ENCODE measurements at regions not wholly inside any gene's neighbourhood (a gene's known extent, or its start where the extent isn't known, plus 50 kb on each side); places are given as distances from the start of the nearest gene placed in this dataset.

DNA sequence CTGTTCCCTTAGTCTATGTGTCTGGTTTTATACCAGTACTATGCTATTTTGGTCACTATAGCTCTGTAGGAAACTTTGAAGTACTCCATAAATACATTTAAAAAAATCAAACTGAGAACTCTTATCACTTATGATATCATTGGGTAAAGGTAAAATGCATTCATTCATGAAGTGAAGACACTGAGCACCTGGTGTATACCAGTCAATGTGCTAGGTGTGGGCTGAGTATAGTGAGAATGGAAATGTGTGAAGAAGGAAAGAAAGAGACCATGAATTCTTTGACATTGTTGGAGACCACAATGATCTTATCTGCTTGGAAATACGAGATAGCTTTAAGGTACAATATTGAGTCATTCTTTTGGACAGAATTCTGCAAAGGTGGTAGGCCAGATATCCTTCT lies 633.5 kb upstream of the AMELY start:
- Histone ChIP-seq H3K9me3 (replicated peaks in 1 of 2; ENCODE audit: control insufficient read depth in 2 of 2, insufficient read depth in 1 of 2, low read depth in 1 of 2, low read length in 2 of 2) (no peaks in the 10 kb centered on the region), H2BK12ac (ENCODE audit: low read length) (no peak overlapping the region), H3K18ac (ENCODE audit: low read length) (no peak overlapping the region), H3K79me1 (ENCODE audit: low read depth, low read length) (no peaks in the 10 kb centered on the region), H3K23ac (ENCODE audit: low read depth, low read length, poor library complexity) (no peak overlapping the region), H2AK5ac (ENCODE audit: low read depth, low read length) (no peak overlapping the region), H3K4me1 (ENCODE audit: control insufficient read depth in 2 of 2, insufficient read depth in 1 of 2, low read depth in 1 of 2, low read length in 2 of 2) (no peaks in the 10 kb centered on the region), H3K9ac (ENCODE audit: low read depth, low read length, poor library complexity) (no peak overlapping the region), H3K4me3 (ENCODE audit: low read length in 2 of 2) (no peak overlapping the region), H3K4ac (ENCODE audit: low read length) (no peak overlapping the region), H4K91ac (ENCODE audit: low read depth, low read length, poor library complexity) (no peak overlapping the region), H2BK120ac (ENCODE audit: low read depth, low read length) (no peak overlapping the region), H3K14ac (ENCODE audit: low read length) (no peak overlapping the region), H3K4me2 (ENCODE audit: insufficient read depth, low read length, poor library complexity, severe bottlenecking) (no peak overlapping the region), H3K27ac (replicated peaks; ENCODE audit: low read length) (no peak overlapping the region), H3K36me3 (replicated peaks in 1 of 2; ENCODE audit: control insufficient read depth in 2 of 2, insufficient read depth in 2 of 2, low read length in 2 of 2) (no peaks in the 10 kb centered on the region), H2BK15ac (ENCODE audit: low read length) (no peak overlapping the region), H2AFZ (ENCODE audit: low read length) (no peak overlapping the region), H4K8ac (ENCODE audit: low read depth, low read length) (no peak overlapping the region), H2BK5ac (ENCODE audit: low read length) (no peak overlapping the region), H3K27me3 (ENCODE audit: control insufficient read depth in 3 of 3, insufficient read depth in 3 of 3, low read depth in 1 of 3, low read length in 3 of 3) (no peaks in the 10 kb centered on the region)
- DNase-seq (ENCODE audit: low spot score), result no peak
- whole genome bisulfite sequencing, 2 donors (ENCODE audit: extremely low coverage in 2 of 2, insufficient read length in 2 of 2, insufficient replicate concordance in 1 of 2), result no CpG with 5 or more reads among the region's 1 CpG

GRCh38 chrY:7544172-7544770 lies 632.7 kb upstream of the AMELY start:
- H3K4me2 ChIP-seq (ENCODE audit: insufficient read depth, low read length, poor library complexity, severe bottlenecking), result no peak overlapping the region
- DNase-seq (ENCODE audit: low spot score), result no peak
- H3K14ac ChIP-seq (ENCODE audit: low read length), result no peak overlapping the region
- no peak overlapping the region for H4K8ac ChIP-seq (ENCODE audit: low read depth, low read length)
- H2AK5ac ChIP-seq (ENCODE audit: low read depth, low read length), result no peak overlapping the region
- no peak overlapping the region for H2BK120ac ChIP-seq (ENCODE audit: low read depth, low read length)
- no peak overlapping the region for H3K23ac ChIP-seq (ENCODE audit: low read depth, low read length, poor library complexity)
- no peak overlapping the region for H2BK5ac ChIP-seq (ENCODE audit: low read length)
- no peak overlapping the region for H3K4me3 ChIP-seq (ENCODE audit: low read length in 2 of 2)
- no peaks in the 10 kb centered on the region for H3K36me3 ChIP-seq (replicated peaks in 1 of 2; ENCODE audit: control insufficient read depth in 2 of 2, insufficient read depth in 2 of 2, low read length in 2 of 2)
- no peak overlapping the region for H3K9ac ChIP-seq (ENCODE audit: low read depth, low read length, poor library complexity)
- no peaks in the 10 kb centered on the region for H3K79me1 ChIP-seq (ENCODE audit: low read depth, low read length)
- H2AFZ ChIP-seq (ENCODE audit: low read length), result no peak overlapping the region
- H2BK12ac ChIP-seq (ENCODE audit: low read length), result no peak overlapping the region
- no peaks in the 10 kb centered on the region for H3K9me3 ChIP-seq (replicated peaks in 1 of 2; ENCODE audit: control insufficient read depth in 2 of 2, insufficient read depth in 1 of 2, low read depth in 1 of 2, low read length in 2 of 2)
- no peak overlapping the region for H4K91ac ChIP-seq (ENCODE audit: low read depth, low read length, poor library complexity)
- no peak overlapping the region for H3K18ac ChIP-seq (ENCODE audit: low read length)
- no peak overlapping the region for H3K27ac ChIP-seq (replicated peaks; ENCODE audit: low read length)
- H2BK15ac ChIP-seq (ENCODE audit: low read length), result no peak overlapping the region
- H3K4me1 ChIP-seq (ENCODE audit: control insufficient read depth in 2 of 2, insufficient read depth in 1 of 2, low read depth in 1 of 2, low read length in 2 of 2), result no peaks in the 10 kb centered on the region
- no peaks in the 10 kb centered on the region for H3K27me3 ChIP-seq (ENCODE audit: control insufficient read depth in 3 of 3, insufficient read depth in 3 of 3, low read depth in 1 of 3, low read length in 3 of 3)
- no peak overlapping the region for H3K4ac ChIP-seq (ENCODE audit: low read length)

GRCh38 chrY:7543506-7543905 lies 632.0 kb upstream of the AMELY start:
- H3K4me2 ChIP-seq (ENCODE audit: insufficient read depth, low read length, poor library complexity, severe bottlenecking), result no peak overlapping the region
- H3K9me3 ChIP-seq (replicated peaks in 1 of 2; ENCODE audit: control insufficient read depth in 2 of 2, insufficient read depth in 1 of 2, low read depth in 1 of 2, low read length in 2 of 2), result no peaks in the 10 kb centered on the region
- no peaks in the 10 kb centered on the region for H3K27me3 ChIP-seq (ENCODE audit: control insufficient read depth in 3 of 3, insufficient read depth in 3 of 3, low read depth in 1 of 3, low read length in 3 of 3)
- no peak overlapping the region for H2AK5ac ChIP-seq (ENCODE audit: low read depth, low read length)
- no peak overlapping the region for H2BK5ac ChIP-seq (ENCODE audit: low read length)
- DNase-seq (ENCODE audit: low spot score), result no peak
- H4K91ac ChIP-seq (ENCODE audit: low read depth, low read length, poor library complexity), result no peak overlapping the region
- H2AFZ ChIP-seq (ENCODE audit: low read length), result no peak overlapping the region
- H2BK15ac ChIP-seq (ENCODE audit: low read length), result no peak overlapping the region
- no peaks in the 10 kb centered on the region for H3K4me1 ChIP-seq (ENCODE audit: control insufficient read depth in 2 of 2, insufficient read depth in 1 of 2, low read depth in 1 of 2, low read length in 2 of 2)
- no peak overlapping the region for H3K27ac ChIP-seq (replicated peaks; ENCODE audit: low read length)
- no peak overlapping the region for H3K4me3 ChIP-seq (ENCODE audit: low read length in 2 of 2)
- H2BK12ac ChIP-seq (ENCODE audit: low read length), result no peak overlapping the region
- no peaks in the 10 kb centered on the region for H3K36me3 ChIP-seq (replicated peaks in 1 of 2; ENCODE audit: control insufficient read depth in 2 of 2, insufficient read depth in 2 of 2, low read length in 2 of 2)
- H2BK120ac ChIP-seq (ENCODE audit: low read depth, low read length), result no peak overlapping the region
- H4K8ac ChIP-seq (ENCODE audit: low read depth, low read length), result no peak overlapping the region
- H3K18ac ChIP-seq (ENCODE audit: low read length), result no peak overlapping the region
- H3K4ac ChIP-seq (ENCODE audit: low read length), result no peak overlapping the region
- H3K14ac ChIP-seq (ENCODE audit: low read length), result no peak overlapping the region
- H3K9ac ChIP-seq (ENCODE audit: low read depth, low read length, poor library complexity), result no peak overlapping the region
- no peak overlapping the region for H3K23ac ChIP-seq (ENCODE audit: low read depth, low read length, poor library complexity)
- H3K79me1 ChIP-seq (ENCODE audit: low read depth, low read length), result no peaks in the 10 kb centered on the region

- no peak for DNase-seq (ENCODE audit: low spot score)
- no CpG with 5 or more reads among the region's 2 CpGs for WGBS, 2 donors (ENCODE audit: extremely low coverage in 2 of 2, insufficient read length in 2 of 2, insufficient replicate concordance in 1 of 2)
Observed at GRCh38 chrY:7542256-7542858, 630.8 kb upstream of the AMELY start.

More at GRCh38 chrY:7542256-7542858, 630.8 kb upstream of the AMELY start:
- H3K36me3 ChIP-seq (replicated peaks in 1 of 2; ENCODE audit: control insufficient read depth in 2 of 2, insufficient read depth in 2 of 2, low read length in 2 of 2), result no peaks in the 10 kb centered on the region
- no peak overlapping the region for H3K14ac ChIP-seq (ENCODE audit: low read length)
- no peaks in the 10 kb centered on the region for H3K27me3 ChIP-seq (ENCODE audit: control insufficient read depth in 3 of 3, insufficient read depth in 3 of 3, low read depth in 1 of 3, low read length in 3 of 3)
- H2AFZ ChIP-seq (ENCODE audit: low read length), result no peak overlapping the region
- no peaks in the 10 kb centered on the region for H3K4me1 ChIP-seq (ENCODE audit: control insufficient read depth in 2 of 2, insufficient read depth in 1 of 2, low read depth in 1 of 2, low read length in 2 of 2)
- H4K91ac ChIP-seq (ENCODE audit: low read depth, low read length, poor library complexity), result no peak overlapping the region
- no peak overlapping the region for H2AK5ac ChIP-seq (ENCODE audit: low read depth, low read length)
- no peak overlapping the region for H3K9ac ChIP-seq (ENCODE audit: low read depth, low read length, poor library complexity)
- H4K8ac ChIP-seq (ENCODE audit: low read depth, low read length), result no peak overlapping the region
- no peak overlapping the region for H2BK120ac ChIP-seq (ENCODE audit: low read depth, low read length)
- H2BK15ac ChIP-seq (ENCODE audit: low read length), result no peak overlapping the region
- no peaks in the 10 kb centered on the region for H3K79me1 ChIP-seq (ENCODE audit: low read depth, low read length)
- no peak overlapping the region for H2BK5ac ChIP-seq (ENCODE audit: low read length)
- H3K9me3 ChIP-seq (replicated peaks in 1 of 2; ENCODE audit: control insufficient read depth in 2 of 2, insufficient read depth in 1 of 2, low read depth in 1 of 2, low read length in 2 of 2), result no peaks in the 10 kb centered on the region
- no peak overlapping the region for H3K27ac ChIP-seq (replicated peaks; ENCODE audit: low read length)
- H3K4me3 ChIP-seq (ENCODE audit: low read length in 2 of 2), result no peak overlapping the region
- H3K23ac ChIP-seq (ENCODE audit: low read depth, low read length, poor library complexity), result no peak overlapping the region
- no peak overlapping the region for H3K4me2 ChIP-seq (ENCODE audit: insufficient read depth, low read length, poor library complexity, severe bottlenecking)
- H3K18ac ChIP-seq (ENCODE audit: low read length), result no peak overlapping the region
- H2BK12ac ChIP-seq (ENCODE audit: low read length), result no peak overlapping the region
- H3K4ac ChIP-seq (ENCODE audit: low read length), result no peak overlapping the region
